ENCODE measurements at regions not wholly inside any gene's neighbourhood (a gene's known extent, or its start where the extent isn't known, plus 50 kb on each side); places are given as distances from the start of the nearest gene placed in this dataset.

- DNase-seq (ENCODE audit: low read depth) = no peak
Observed at GRCh38 chr14:22415605-22415959, 173.4 kb downstream of the DAD1 start.

GRCh38 chr14:22414876-22415604, 174.0 kb downstream of the DAD1 start:
- DNase-seq (ENCODE audit: low read depth) = no peak

- DNase-seq (ENCODE audit: low read depth) = no peak
Observed at GRCh38 chr14:22412926-22413411, 176.1 kb downstream of the DAD1 start.

- no peak for DNase-seq (ENCODE audit: low read depth)
Observed at GRCh38 chr14:22411398-22412055, 177.5 kb downstream of the DAD1 start.

- no peak for DNase-seq (ENCODE audit: low read depth)
Observed at GRCh38 chr14:22410497-22410896, 178.5 kb downstream of the DAD1 start.

GRCh38 chr14:22409006-22409405, 180.0 kb downstream of the DAD1 start:
- no peak for DNase-seq (ENCODE audit: low read depth)

GRCh38 chr14:22408547-22408946, 180.5 kb downstream of the DAD1 start:
- DNase-seq (ENCODE audit: low read depth) = no peak

GRCh38 chr14:22407033-22407432, 182.0 kb downstream of the DAD1 start:
- no peak for DNase-seq (ENCODE audit: low read depth)

GRCh38 chr14:22405201-22405600, 183.8 kb downstream of the DAD1 start:
- no peak for DNase-seq (ENCODE audit: low read depth)

GRCh38 chr14:22403296-22403695, 185.7 kb downstream of the DAD1 start:
- peak; percentile 31 for DNase-seq (ENCODE audit: low read depth)

GRCh38 chr14:22400655-22401259, 188.3 kb downstream of the DAD1 start:
- no peak for DNase-seq (ENCODE audit: low read depth)

GRCh38 chr14:22399776-22400175, 189.2 kb downstream of the DAD1 start:
- no peak for DNase-seq (ENCODE audit: low read depth)

GRCh38 chr14:22397221-22397737, 191.7 kb downstream of the DAD1 start:
- no peak for DNase-seq (ENCODE audit: low read depth)

GRCh38 chr14:22395803-22396202, 193.2 kb downstream of the DAD1 start:
- DNase-seq (ENCODE audit: low read depth) = no peak

GRCh38 chr14:22394616-22395015, 194.4 kb downstream of the DAD1 start:
- DNase-seq (ENCODE audit: low read depth) = no peak

GRCh38 chr14:22393796-22394195, 195.2 kb downstream of the DAD1 start:
- no peak for DNase-seq (ENCODE audit: low read depth)

GRCh38 chr14:22391908-22392565, 197.0 kb downstream of the DAD1 start:
- no peak for DNase-seq (ENCODE audit: low read depth)

- DNase-seq (ENCODE audit: low read depth) = no peak
Observed at GRCh38 chr14:22390824-22391461, 198.1 kb downstream of the DAD1 start.

- no peak for DNase-seq (ENCODE audit: low read depth)
Observed at GRCh38 chr14:22390195-22390594, 198.8 kb downstream of the DAD1 start.

- no peak for DNase-seq (ENCODE audit: low read depth)
Observed at GRCh38 chr14:22388669-22389595, 200.1 kb downstream of the DAD1 start.

GRCh38 chr14:22387776-22388241, 201.2 kb downstream of the DAD1 start:
- no peak for DNase-seq (ENCODE audit: low read depth)

All from HS-27A (cell line).